ENCODE measurements at regions not wholly inside any gene's neighbourhood (a gene's known extent, or its start where the extent isn't known, plus 50 kb on each side); places are given as distances from the start of the nearest gene placed in this dataset.

- no peak for TF ChIP-seq POLR2A (IDR thresholded peaks at IDR 0.05)
- no peak for TF ChIP-seq CTCF (IDR thresholded peaks at IDR 0.05)
- ATAC-seq (no peak), DNase-seq (no peak)
- no peaks in the 10 kb centered on the region for H3K36me3 ChIP-seq (replicated peaks in 1 of 2; ENCODE audit: insufficient read depth in 1 of 2, low read depth in 2 of 2)
- H3K9me3 ChIP-seq: no peaks in the 10 kb centered on the region
- intact Hi-C loops (cut with DNase I): no loop called here
- 80 to 88% methylated on average over 4 of the region's 4 CpGs for WGBS, 2 donors
- no peak overlapping the region for H3K27ac ChIP-seq
- no peaks in the 10 kb centered on the region for H3K4me1 ChIP-seq
- no peak overlapping the region for H3K4me3 ChIP-seq
- H3K27me3 ChIP-seq: no peaks in the 10 kb centered on the region
Observed at GRCh38 chr5:167177736-167178135, 1113.7 kb upstream of the WWC1 start.

DNA sequence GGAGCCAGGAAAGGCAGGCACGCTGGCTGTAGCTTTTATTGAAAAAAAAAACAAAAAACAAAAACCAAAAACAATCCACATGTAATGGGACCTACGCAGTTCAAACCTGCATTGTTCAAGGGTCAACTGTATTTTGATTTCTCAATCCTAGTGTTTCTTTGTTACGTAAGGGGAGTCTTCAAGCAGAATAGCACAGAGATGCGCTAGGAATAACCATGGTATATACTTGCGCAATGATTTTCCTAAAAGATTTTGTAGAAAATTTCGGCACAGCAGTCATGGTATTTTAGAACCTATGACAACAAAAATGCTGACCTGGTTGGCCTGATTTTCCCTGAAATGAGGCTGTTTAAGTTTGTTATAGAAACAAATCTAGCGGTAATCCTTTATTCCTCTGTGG is 1110.5 kb upstream of the WWC1 start:
- WGBS, 2 donors: 83 to 87% methylated on average over 7 of the region's 7 CpGs
- intact Hi-C loops (cut with DNase I): no loop called here
- TF ChIP-seq CTCF (IDR thresholded peaks at IDR 0.05) (no peak), POLR2A (IDR thresholded peaks at IDR 0.05) (no peak)
- no peak overlapping the region for H3K4me3 ChIP-seq
- no peak for DNase-seq
- no peaks in the 10 kb centered on the region for H3K4me1 ChIP-seq
- H3K27ac ChIP-seq: no peak overlapping the region
- no peak for ATAC-seq
- no peaks in the 10 kb centered on the region for H3K27me3 ChIP-seq
- no peaks in the 10 kb centered on the region for H3K36me3 ChIP-seq (replicated peaks in 1 of 2; ENCODE audit: insufficient read depth in 1 of 2, low read depth in 2 of 2)
- H3K9me3 ChIP-seq: no peaks in the 10 kb centered on the region

- Histone ChIP-seq H3K9me3 (no peaks in the 10 kb centered on the region), H3K27me3 (no peaks in the 10 kb centered on the region), H3K27ac (no peak overlapping the region), H3K4me3 (no peak overlapping the region), H3K36me3 (replicated peaks in 1 of 2; ENCODE audit: insufficient read depth in 1 of 2, low read depth in 2 of 2) (no peaks in the 10 kb centered on the region), H3K4me1 (no peaks in the 10 kb centered on the region)
- 81 to 83% methylated on average over 6 of the region's 6 CpGs for WGBS, 2 donors
- DNase-seq (no peak), ATAC-seq (no peak)
- TF ChIP-seq CTCF (IDR thresholded peaks at IDR 0.05) (no peak), POLR2A (IDR thresholded peaks at IDR 0.05) (no peak)
- intact Hi-C loops (cut with DNase I): no loop called here
Observed at GRCh38 chr5:167205881-167206280, 1085.6 kb upstream of the WWC1 start.

- WGBS, 2 donors: 77 to 85% methylated on average over 7 of the region's 7 CpGs
- no peak overlapping the region for H3K27ac ChIP-seq
- intact Hi-C loops (cut with DNase I): no loop called here
- ATAC-seq (no peak), DNase-seq (no peak)
- TF ChIP-seq POLR2A (IDR thresholded peaks at IDR 0.05) (no peak), CTCF (IDR thresholded peaks at IDR 0.05) (no peak)
- H3K4me1 ChIP-seq: no peaks in the 10 kb centered on the region
- H3K27me3 ChIP-seq: no peaks in the 10 kb centered on the region
- no peaks in the 10 kb centered on the region for H3K36me3 ChIP-seq (replicated peaks in 1 of 2; ENCODE audit: insufficient read depth in 1 of 2, low read depth in 2 of 2)
- H3K4me3 ChIP-seq: no peak overlapping the region
- no peaks in the 10 kb centered on the region for H3K9me3 ChIP-seq
Observed at GRCh38 chr5:167207081-167207480, 1084.4 kb upstream of the WWC1 start.

GRCh38 chr5:167208911-167209310 is 1082.5 kb upstream of the WWC1 start:
- intact Hi-C loops (cut with DNase I): no loop called here
- 73 to 75% methylated on average over 4 of the region's 4 CpGs for WGBS, 2 donors
- no peak overlapping the region for H3K27ac ChIP-seq

More at GRCh38 chr5:167208911-167209310, 1082.5 kb upstream of the WWC1 start:
- ATAC-seq (no peak), DNase-seq (no peak)
- TF ChIP-seq CTCF (IDR thresholded peaks at IDR 0.05): no peak
- no peak for TF ChIP-seq POLR2A (IDR thresholded peaks at IDR 0.05)
- no peak overlapping the region for H3K4me3 ChIP-seq
- H3K27me3 ChIP-seq: no peaks in the 10 kb centered on the region
- no peaks in the 10 kb centered on the region for H3K4me1 ChIP-seq
- no peaks in the 10 kb centered on the region for H3K9me3 ChIP-seq
- no peaks in the 10 kb centered on the region for H3K36me3 ChIP-seq (replicated peaks in 1 of 2; ENCODE audit: insufficient read depth in 1 of 2, low read depth in 2 of 2)
